GM21515 (cell line): ENCODE measurements at regions not wholly inside any gene's neighbourhood (a gene's known extent, or its start where the extent isn't known, plus 50 kb on each side); places are given as distances from the start of the nearest gene placed in this dataset.
"Not testable (repeated sequence)": the region's sequence is repeated elsewhere in the genome, so short reads cannot be mapped to it uniquely, and the experiment has no call there.

ENCODE experiments used
- ATAC-seq: cut with Tn5 transposase; IDR thresholded peaks from one replicate; pipeline ENCODE4 v1.9.1; 2021; ENCODE audit not compliant: unreplicated experiment

GRCh38 chr14:29353513-29353912, 574.1 kb downstream of the PRKD1 start:
- no peak for ATAC-seq

- ATAC-seq = no peak
Observed at GRCh38 chr14:29354486-29354885, 573.2 kb downstream of the PRKD1 start.

GRCh38 chr14:29355331-29355730, 572.3 kb downstream of the PRKD1 start:
- no peak for ATAC-seq

- ATAC-seq = no peak
Observed at GRCh38 chr14:29355846-29356245, 571.8 kb downstream of the PRKD1 start.

GRCh38 chr14:29360656-29361055, 567.0 kb downstream of the PRKD1 start:
- ATAC-seq = no peak

GRCh38 chr14:29370024-29370423, 557.6 kb downstream of the PRKD1 start:
- ATAC-seq = no peak

- no peak for ATAC-seq
Observed at GRCh38 chr14:29376237-29376636, 551.4 kb downstream of the PRKD1 start.

- ATAC-seq = no peak
Observed at GRCh38 chr14:29380826-29381225, 546.8 kb downstream of the PRKD1 start.

- ATAC-seq = no peak
Observed at GRCh38 chr14:29388571-29388970, 539.1 kb downstream of the PRKD1 start.

- no peak for ATAC-seq
Observed at GRCh38 chr14:29390081-29390832, 537.4 kb downstream of the PRKD1 start.

- ATAC-seq = no peak
Observed at GRCh38 chr14:29391231-29391630, 536.4 kb downstream of the PRKD1 start.

GRCh38 chr14:29391801-29392200, 535.8 kb downstream of the PRKD1 start:
- ATAC-seq = no peak

GRCh38 chr14:29392287-29392686, 535.4 kb downstream of the PRKD1 start:
- ATAC-seq = no peak

GRCh38 chr14:29403091-29403490, 524.6 kb downstream of the PRKD1 start:
- ATAC-seq = no peak

- no peak for ATAC-seq
Observed at GRCh38 chr14:29410581-29410980, 517.1 kb downstream of the PRKD1 start.

GRCh38 chr14:29414931-29415330, 512.7 kb downstream of the PRKD1 start:
- not testable (repeated sequence) for ATAC-seq

GRCh38 chr14:29419736-29420135, 507.9 kb downstream of the PRKD1 start:
- no peak for ATAC-seq

GRCh38 chr14:29421156-29421728, 506.4 kb downstream of the PRKD1 start:
- no peak for ATAC-seq

GRCh38 chr14:29425705-29426482, 501.8 kb downstream of the PRKD1 start:
- ATAC-seq = no peak

GRCh38 chr14:29442696-29443095, 485.0 kb downstream of the PRKD1 start:
- no peak for ATAC-seq

GRCh38 chr14:29444216-29444615, 483.4 kb downstream of the PRKD1 start:
- no peak for ATAC-seq

GRCh38 chr14:29444805-29445204, 482.8 kb downstream of the PRKD1 start:
- ATAC-seq = no peak
